IgD-negative memory B cell (primary cell): ENCODE measurements at regions not wholly inside any gene's neighbourhood (a gene's known extent, or its start where the extent isn't known, plus 50 kb on each side); places are given as distances from the start of the nearest gene placed in this dataset.

Experiments used
- H3K27ac Mint-ChIP-seq, 3 donors: one replicate each; pipeline ENCODE4 v1.8.0; 2020 to 2022; ENCODE audit warnings: mild to moderate bottlenecking in 3 of 3, mixed read lengths in 3 of 3, moderate library complexity in 1 of 3
- H3K27me3 Mint-ChIP-seq: one replicate; pipeline ENCODE4 v1.8.0; 2021; ENCODE audit warnings: mixed read lengths
- H3K36me3 Mint-ChIP-seq: one replicate; pipeline ENCODE4 v1.8.0; 2020; ENCODE audit warnings: mild to moderate bottlenecking, mixed read lengths
- H3K4me1 Mint-ChIP-seq, 3 donors: one replicate each; pipeline ENCODE4 v1.8.0; 2020 to 2022; ENCODE audit warnings: mixed read lengths in 3 of 3, mild to moderate bottlenecking in 1 of 3
- H3K4me3 Mint-ChIP-seq, 4 donors: one replicate each; pipeline ENCODE4 v1.8.0; 2020 to 2022; ENCODE audit warnings: mild to moderate bottlenecking in 4 of 4, mixed read lengths in 4 of 4, moderate library complexity in 3 of 4
- H3K9me3 Mint-ChIP-seq, 3 donors: one replicate each; pipeline ENCODE4 v1.8.0; 2020 to 2021; ENCODE audit warnings: mixed read lengths in 3 of 3, mild to moderate bottlenecking in 1 of 3

DNA sequence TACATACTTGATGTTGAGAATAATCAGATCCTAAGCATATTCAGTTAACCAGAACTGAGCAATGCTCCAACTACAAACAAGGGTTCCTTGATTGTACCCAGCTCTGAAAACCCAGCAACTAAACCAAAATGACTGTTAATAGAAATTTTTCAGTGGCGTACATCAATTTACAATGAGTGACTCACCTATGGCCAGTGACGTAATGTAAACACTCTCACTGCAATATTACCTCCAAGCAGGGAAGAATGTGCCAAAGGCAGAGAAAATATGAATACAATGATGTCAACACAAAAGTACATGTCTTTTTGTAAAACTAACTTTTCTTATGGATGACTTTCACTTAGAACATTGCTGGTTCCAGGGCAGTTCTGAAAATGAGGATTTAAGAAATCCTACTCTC is 611.3 kb downstream of the EDEM1 start:
- Mint-ChIP-seq H3K4me1 (no peaks in the 10 kb centered on the region), H3K36me3 (no peaks in the 10 kb centered on the region), H3K9me3 (peaks cover 0 to 3% (median 0%) of the 10 kb centered on the region in 3 donors), H3K4me3 (no peak overlapping the region), H3K27ac (no peak overlapping the region), H3K27me3 (no peaks in the 10 kb centered on the region)

DNA sequence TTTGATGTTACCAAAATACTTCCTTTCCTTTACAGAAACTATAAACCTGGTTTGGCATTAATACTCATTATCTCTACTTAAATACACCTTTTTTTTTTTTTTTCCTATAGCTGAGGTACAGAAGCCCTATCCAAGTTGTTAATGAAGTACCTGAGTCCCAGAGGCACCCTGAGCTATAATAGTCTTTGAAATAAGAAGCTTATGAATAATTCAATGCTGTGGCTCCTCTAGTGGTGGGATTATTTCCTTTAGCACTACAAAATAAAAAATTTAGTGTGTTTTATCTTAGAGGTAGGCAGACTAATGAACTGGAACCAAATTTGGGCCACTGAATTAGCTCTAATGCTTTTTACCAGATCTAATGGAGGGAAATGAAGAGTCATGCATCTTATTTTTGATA is 611.9 kb downstream of the EDEM1 start:
- Mint-ChIP-seq H3K9me3 (peaks cover 0 to 3% (median 0%) of the 10 kb centered on the region in 3 donors), H3K27ac (no peak overlapping the region), H3K4me3 (no peak overlapping the region), H3K36me3 (no peaks in the 10 kb centered on the region), H3K27me3 (no peaks in the 10 kb centered on the region), H3K4me1 (no peaks in the 10 kb centered on the region)

DNA sequence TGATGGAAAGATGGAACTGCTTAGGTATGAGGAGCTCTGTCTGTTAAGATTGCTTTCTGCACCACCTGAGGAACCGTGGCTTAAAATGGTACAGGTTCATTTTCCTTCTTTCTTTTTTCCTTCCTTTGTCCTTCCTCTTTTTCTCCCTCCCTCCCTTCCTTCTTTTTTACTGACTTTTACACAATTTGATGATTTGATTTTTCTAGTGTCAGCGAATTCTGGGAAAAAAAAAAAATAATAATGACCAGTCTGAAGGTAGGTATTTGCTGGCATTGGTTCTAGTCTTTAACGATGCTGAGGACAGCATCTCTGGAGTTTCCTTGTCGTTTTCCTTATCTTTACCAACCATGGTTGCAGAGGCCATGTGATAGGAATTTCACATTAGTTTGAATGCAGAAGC is 613.5 kb downstream of the EDEM1 start:
- H3K9me3 Mint-ChIP-seq, result peaks cover 0 to 3% (median 0%) of the 10 kb centered on the region in 3 donors
- no peaks in the 10 kb centered on the region for H3K4me1 Mint-ChIP-seq
- H3K36me3 Mint-ChIP-seq, result no peaks in the 10 kb centered on the region
- H3K27ac Mint-ChIP-seq, result no peak overlapping the region
- no peak overlapping the region for H3K4me3 Mint-ChIP-seq
- H3K27me3 Mint-ChIP-seq, result no peaks in the 10 kb centered on the region

GRCh38 chr3:5806192-5806591 is 618.7 kb downstream of the EDEM1 start:
- no peaks in the 10 kb centered on the region for H3K4me1 Mint-ChIP-seq
- H3K4me3 Mint-ChIP-seq, result no peak overlapping the region
- peaks cover 0 to 3% (median 0%) of the 10 kb centered on the region in 3 donors for H3K9me3 Mint-ChIP-seq
- H3K27ac Mint-ChIP-seq, result no peak overlapping the region
- H3K36me3 Mint-ChIP-seq, result no peaks in the 10 kb centered on the region
- no peaks in the 10 kb centered on the region for H3K27me3 Mint-ChIP-seq

DNA sequence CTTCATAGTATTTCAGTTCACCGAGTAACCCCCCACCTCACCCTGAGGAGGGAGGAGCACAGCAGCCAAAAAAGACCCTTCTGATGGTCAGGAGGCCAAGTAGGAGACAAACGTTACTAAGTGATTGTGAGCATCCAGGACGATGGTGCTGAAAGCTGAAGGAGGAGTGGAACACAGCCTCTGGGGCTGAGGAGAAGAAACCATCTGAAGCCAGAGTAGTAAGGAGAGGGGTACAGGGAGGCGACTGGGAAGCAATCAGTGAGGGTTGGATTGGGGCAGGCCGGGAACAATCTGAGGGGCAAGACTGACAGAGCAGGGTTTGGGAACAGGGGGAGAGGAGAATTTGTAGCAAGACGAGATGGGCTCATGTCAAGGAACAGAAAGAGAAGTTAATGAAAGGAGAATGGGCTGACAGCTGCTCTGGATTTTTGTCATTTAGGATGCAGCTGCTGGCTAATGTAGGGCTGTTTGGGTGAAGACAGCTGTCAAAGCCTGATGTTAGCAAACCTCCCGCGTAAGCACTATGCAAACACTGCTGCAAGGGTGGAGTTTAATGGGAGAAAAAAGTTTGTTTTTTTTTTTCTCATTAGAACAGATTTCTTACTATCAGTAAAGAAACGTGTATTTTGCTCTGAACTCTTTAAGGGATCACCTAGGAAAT is 622.2 kb downstream of the EDEM1 start:
- H3K4me1 Mint-ChIP-seq, result no peaks in the 10 kb centered on the region
- peak overlapping the region in 1 of 3 donors; percentile 80 for H3K27ac Mint-ChIP-seq
- no peaks in the 10 kb centered on the region for H3K9me3 Mint-ChIP-seq
- no peaks in the 10 kb centered on the region for H3K27me3 Mint-ChIP-seq
- no peaks in the 10 kb centered on the region for H3K36me3 Mint-ChIP-seq
- H3K4me3 Mint-ChIP-seq, result no peak overlapping the region

GRCh38 chr3:5811016-5811415 is 623.5 kb downstream of the EDEM1 start:
- Mint-ChIP-seq H3K4me1 (no peaks in the 10 kb centered on the region), H3K4me3 (no peak overlapping the region), H3K27ac (no peak overlapping the region), H3K27me3 (no peaks in the 10 kb centered on the region), H3K36me3 (no peaks in the 10 kb centered on the region), H3K9me3 (no peaks in the 10 kb centered on the region)

- no peaks in the 10 kb centered on the region for H3K27me3 Mint-ChIP-seq
- H3K4me3 Mint-ChIP-seq, result no peak overlapping the region
- H3K27ac Mint-ChIP-seq, result no peak overlapping the region
- H3K4me1 Mint-ChIP-seq, result no peaks in the 10 kb centered on the region
- no peaks in the 10 kb centered on the region for H3K9me3 Mint-ChIP-seq
- no peaks in the 10 kb centered on the region for H3K36me3 Mint-ChIP-seq
Observed at GRCh38 chr3:5813521-5813920, 626.0 kb downstream of the EDEM1 start.

- Mint-ChIP-seq H3K4me1 (no peaks in the 10 kb centered on the region), H3K36me3 (no peaks in the 10 kb centered on the region), H3K27ac (no peak overlapping the region), H3K27me3 (no peaks in the 10 kb centered on the region), H3K4me3 (no peak overlapping the region), H3K9me3 (peaks cover under 1 to 16% (median under 1%) of the 10 kb centered on the region in 3 donors)
Observed at GRCh38 chr3:5822843-5823242, 635.3 kb downstream of the EDEM1 start.

DNA sequence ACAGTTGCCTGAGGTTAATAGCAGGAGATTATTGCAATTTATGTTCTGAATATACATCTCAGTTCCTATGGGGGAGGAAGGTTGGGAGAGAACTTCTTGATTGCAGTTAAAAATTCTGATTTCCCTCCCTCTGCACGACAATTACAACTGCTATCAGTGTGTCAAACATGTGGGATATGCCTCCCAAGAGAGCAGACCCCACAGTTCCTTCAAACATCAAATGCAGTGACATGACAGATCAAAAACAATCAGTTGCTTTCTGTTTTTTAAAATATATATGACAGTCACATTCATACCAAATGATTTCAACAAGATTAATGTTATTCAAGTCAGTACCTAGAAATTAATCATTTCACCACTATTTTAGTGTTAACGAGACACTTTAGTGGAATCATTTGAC is 639.0 kb downstream of the EDEM1 start:
- Mint-ChIP-seq H3K4me1 (no peaks in the 10 kb centered on the region), H3K27ac (no peak overlapping the region), H3K27me3 (no peaks in the 10 kb centered on the region), H3K36me3 (no peaks in the 10 kb centered on the region), H3K4me3 (no peak overlapping the region), H3K9me3 (peaks cover 2 to 28% (median 4%) of the 10 kb centered on the region in 3 donors)

DNA sequence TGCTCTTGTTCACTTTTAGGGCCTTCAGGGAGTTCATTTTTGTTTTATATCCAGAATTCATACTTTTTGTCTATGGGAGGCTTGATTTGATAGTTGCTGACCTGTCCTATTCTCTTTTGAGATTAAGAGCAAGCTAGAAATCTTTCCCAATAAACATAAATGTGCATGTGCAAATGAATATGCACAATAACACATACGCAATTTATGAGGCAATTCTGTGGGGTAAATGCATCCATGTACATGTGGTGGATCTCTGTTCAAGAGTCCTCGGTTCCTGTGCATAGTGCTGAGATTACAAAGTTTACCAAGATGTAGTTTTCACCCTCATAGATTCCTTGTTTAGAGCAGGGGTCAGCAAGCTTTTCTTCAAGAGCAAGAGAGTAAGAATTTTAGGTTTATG is 640.7 kb downstream of the EDEM1 start:
- Mint-ChIP-seq H3K27me3 (no peaks in the 10 kb centered on the region), H3K27ac (no peak overlapping the region), H3K4me3 (no peak overlapping the region), H3K36me3 (no peaks in the 10 kb centered on the region), H3K4me1 (no peaks in the 10 kb centered on the region), H3K9me3 (peaks cover 2 to 28% (median 4%) of the 10 kb centered on the region in 3 donors)

GRCh38 chr3:5840056-5840455 is 652.5 kb downstream of the EDEM1 start:
- peaks cover 2% of the 10 kb centered on the region for H3K27me3 Mint-ChIP-seq

GRCh38 chr3:5841599-5841998 is 654.1 kb downstream of the EDEM1 start:
- no peaks in the 10 kb centered on the region for H3K4me1 Mint-ChIP-seq
- no peak overlapping the region for H3K4me3 Mint-ChIP-seq
- no peaks in the 10 kb centered on the region for H3K9me3 Mint-ChIP-seq
- peaks cover 2% of the 10 kb centered on the region for H3K27me3 Mint-ChIP-seq
- no peaks in the 10 kb centered on the region for H3K36me3 Mint-ChIP-seq
- H3K27ac Mint-ChIP-seq, result no peak overlapping the region

More at GRCh38 chr3:5840056-5840455, 652.5 kb downstream of the EDEM1 start:
- Mint-ChIP-seq H3K9me3 (no peaks in the 10 kb centered on the region), H3K27ac (no peak overlapping the region), H3K36me3 (no peaks in the 10 kb centered on the region), H3K4me3 (no peak overlapping the region), H3K4me1 (no peaks in the 10 kb centered on the region)

GRCh38 chr3:5846261-5846660 is 658.8 kb downstream of the EDEM1 start:
- Mint-ChIP-seq H3K9me3 (peaks cover 0 to 4% (median 0%) of the 10 kb centered on the region in 3 donors), H3K27me3 (no peaks in the 10 kb centered on the region), H3K4me3 (no peak overlapping the region), H3K36me3 (no peaks in the 10 kb centered on the region), H3K4me1 (no peaks in the 10 kb centered on the region), H3K27ac (peak overlapping the region in 1 of 3 donors; percentile 16)

DNA sequence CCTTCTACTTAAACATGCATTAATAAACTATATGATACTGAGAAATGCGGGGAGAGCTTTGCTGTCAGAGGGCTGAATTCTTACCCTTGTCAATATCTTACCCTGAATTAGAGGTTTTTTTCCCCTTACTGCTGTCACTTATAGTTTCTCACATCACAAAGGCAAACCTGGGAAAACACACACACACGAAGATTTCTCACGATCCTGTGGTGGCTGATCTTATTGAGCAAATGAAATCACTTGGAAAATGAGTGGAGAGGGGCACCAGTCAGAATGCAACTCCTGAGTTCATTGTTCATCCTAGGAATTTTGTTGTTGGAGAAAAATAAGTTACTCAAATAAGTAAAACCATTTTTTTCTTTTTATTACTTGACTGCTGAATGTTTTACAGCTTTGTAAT is 673.6 kb downstream of the EDEM1 start:
- Mint-ChIP-seq H3K4me3 (no peak overlapping the region), H3K4me1 (no peaks in the 10 kb centered on the region), H3K27me3 (no peaks in the 10 kb centered on the region), H3K27ac (no peak overlapping the region), H3K9me3 (no peaks in the 10 kb centered on the region), H3K36me3 (no peaks in the 10 kb centered on the region)

DNA sequence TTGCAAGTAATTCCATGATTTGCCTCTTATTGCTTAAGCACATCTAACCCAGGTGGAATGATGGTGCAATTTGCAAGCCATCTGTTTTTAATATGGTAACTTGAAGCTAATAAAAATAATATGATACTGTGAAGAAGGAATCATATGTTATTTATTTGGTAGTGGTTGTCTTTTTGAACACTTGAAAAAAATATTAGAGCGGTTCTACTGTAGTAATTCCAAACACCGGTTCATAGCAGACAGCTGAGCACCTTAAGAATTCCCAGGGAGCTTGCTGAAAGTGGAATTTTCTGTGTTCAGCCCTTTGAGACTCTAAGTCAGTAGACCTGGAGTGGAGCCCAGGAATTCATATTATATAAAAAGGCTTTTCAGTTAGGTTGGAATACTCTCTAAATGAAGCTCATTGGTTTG is 687.4 kb downstream of the EDEM1 start:
- Mint-ChIP-seq H3K4me3 (no peak overlapping the region), H3K9me3 (peaks cover 2 to 13% (median 5%) of the 10 kb centered on the region in 3 donors), H3K27me3 (no peaks in the 10 kb centered on the region), H3K36me3 (no peaks in the 10 kb centered on the region), H3K4me1 (no peaks in the 10 kb centered on the region), H3K27ac (no peak overlapping the region)

DNA sequence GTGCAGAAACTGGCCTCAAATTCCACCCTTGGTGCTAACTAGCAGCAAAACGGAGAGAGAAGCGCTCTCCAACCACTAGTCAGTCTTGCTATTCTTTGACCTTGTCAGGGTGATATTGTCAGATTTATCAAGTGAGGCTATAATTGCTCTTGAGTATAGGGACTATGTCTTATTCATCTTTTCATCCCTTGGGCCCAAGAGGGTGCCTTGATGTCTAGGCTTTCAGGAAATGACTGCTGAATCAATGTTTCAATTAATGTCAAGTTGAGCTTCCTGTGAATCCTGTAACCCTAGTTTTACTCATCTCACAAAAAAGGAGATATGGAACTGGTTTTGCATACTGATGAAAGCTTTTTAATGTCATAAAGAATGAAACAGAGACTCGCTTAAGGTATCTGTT is 701.3 kb downstream of the EDEM1 start:
- peaks cover 0 to 3% (median 0%) of the 10 kb centered on the region in 3 donors for H3K9me3 Mint-ChIP-seq
- no peaks in the 10 kb centered on the region for H3K27me3 Mint-ChIP-seq
- H3K36me3 Mint-ChIP-seq, result no peaks in the 10 kb centered on the region
- no peak overlapping the region for H3K4me3 Mint-ChIP-seq
- H3K27ac Mint-ChIP-seq, result no peak overlapping the region
- H3K4me1 Mint-ChIP-seq, result peaks cover 0 to 1% (median 0%) of the 10 kb centered on the region in 3 donors
